Effector memory CD4-positive, alpha-beta T cell (primary cell): ENCODE measurements at regions not wholly inside any gene's neighbourhood (a gene's known extent, or its start where the extent isn't known, plus 50 kb on each side); places are given as distances from the start of the nearest gene placed in this dataset.

Experiments used
- DNase-seq, 3 donors: peaks; one replicate each; pipeline ENCODE4 v3.0.0-alpha.2; 2020
- H3K27ac ChIP-seq: 2 replicates; pipeline ENCODE4 v1.7.0; 2013; ENCODE audit warnings: mild to moderate bottlenecking, low read length, moderate library complexity; ENCODE audit not compliant: insufficient read depth, poor library complexity, severe bottlenecking
- H3K27me3 ChIP-seq: replicated peaks from 2 replicates; pipeline ENCODE4 v1.7.0; 2013; ENCODE audit warnings: mild to moderate bottlenecking, low read length; ENCODE audit not compliant: insufficient read depth, control insufficient read depth, poor library complexity, severe bottlenecking
- H3K36me3 ChIP-seq: 2 replicates; pipeline ENCODE4 v1.7.0; 2013; ENCODE audit warnings: mild to moderate bottlenecking, low read length, moderate library complexity; ENCODE audit not compliant: control insufficient read depth, insufficient read depth
- H3K4me1 ChIP-seq: 2 replicates; pipeline ENCODE4 v1.7.0; 2013; ENCODE audit warnings: low read length, mild to moderate bottlenecking; ENCODE audit not compliant: control insufficient read depth, insufficient read depth, poor library complexity, severe bottlenecking
- H3K4me3 ChIP-seq: 2 replicates; pipeline ENCODE4 v1.7.0; 2013; ENCODE audit warnings: low read length, low read depth, mild to moderate bottlenecking; ENCODE audit not compliant: insufficient read depth, poor library complexity, severe bottlenecking
- H3K9me3 ChIP-seq: 2 replicates; pipeline ENCODE4 v1.7.0; 2013; ENCODE audit warnings: mild to moderate bottlenecking, low read length, moderate library complexity; ENCODE audit not compliant: control insufficient read depth

- Histone ChIP-seq H3K36me3 (no peaks in the 10 kb centered on the region), H3K4me3 (no peak overlapping the region), H3K27ac (no peak overlapping the region), H3K27me3 (no peaks in the 10 kb centered on the region), H3K9me3 (no peaks in the 10 kb centered on the region), H3K4me1 (no peaks in the 10 kb centered on the region)
- DNase-seq, result no peak
Observed at GRCh38 chr12:60071759-60072191, 475.9 kb downstream of the SLC16A7 start.

DNA sequence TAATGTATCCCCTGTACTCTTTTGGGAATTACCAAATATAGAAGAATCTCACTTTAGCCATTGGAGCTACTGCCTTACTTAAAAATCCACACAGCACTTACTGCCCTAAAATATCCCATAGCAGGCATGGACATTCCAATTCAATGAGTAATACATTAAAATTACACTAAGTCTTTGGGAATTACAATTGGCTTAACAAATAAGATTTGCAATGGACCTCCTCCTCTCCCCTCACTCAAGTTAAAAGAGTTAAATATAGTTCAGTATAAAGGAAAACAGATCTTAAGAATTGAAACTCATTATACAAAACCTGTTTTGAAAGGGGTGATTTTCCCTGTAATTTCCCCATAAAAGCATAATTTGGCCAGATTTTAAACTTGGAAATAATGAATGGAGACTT, 477.1 kb downstream of the SLC16A7 start:
- DNase-seq, result no peak
- H3K9me3 ChIP-seq, result no peaks in the 10 kb centered on the region
- no peak overlapping the region for H3K27ac ChIP-seq
- no peaks in the 10 kb centered on the region for H3K36me3 ChIP-seq
- H3K27me3 ChIP-seq, result no peaks in the 10 kb centered on the region
- H3K4me3 ChIP-seq, result no peak overlapping the region
- no peaks in the 10 kb centered on the region for H3K4me1 ChIP-seq

DNA sequence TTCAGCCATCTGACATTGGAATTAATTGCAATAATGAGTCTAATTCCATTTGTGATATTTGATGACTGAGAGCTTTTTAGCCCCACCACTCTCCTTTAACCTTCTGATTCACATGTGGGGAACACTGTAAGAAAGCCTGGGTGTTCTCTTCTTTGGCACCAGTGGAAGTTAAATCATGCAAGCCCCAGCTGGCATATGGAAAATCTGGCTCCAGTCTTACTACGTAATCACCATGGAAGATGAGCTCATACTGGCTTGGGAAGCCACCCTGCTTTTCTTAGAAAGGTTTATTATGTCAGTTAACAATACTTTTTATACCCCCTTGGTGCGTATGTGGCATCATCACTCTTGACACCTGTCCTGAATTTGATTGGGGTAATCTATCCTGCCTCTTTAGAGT, 479.3 kb downstream of the SLC16A7 start:
- Histone ChIP-seq H3K27ac (no peak overlapping the region), H3K4me3 (no peak overlapping the region), H3K9me3 (no peaks in the 10 kb centered on the region), H3K36me3 (no peaks in the 10 kb centered on the region), H3K4me1 (no peaks in the 10 kb centered on the region), H3K27me3 (no peaks in the 10 kb centered on the region)
- no peak for DNase-seq

- DNase-seq, result no peak
Observed at GRCh38 chr12:60078026-60078425, 482.2 kb downstream of the SLC16A7 start.

GRCh38 chr12:60093428-60093827, 497.6 kb downstream of the SLC16A7 start:
- H3K4me3 ChIP-seq, result no peak overlapping the region
- no peaks in the 10 kb centered on the region for H3K4me1 ChIP-seq
- DNase-seq, result no peak
- H3K27me3 ChIP-seq, result no peaks in the 10 kb centered on the region
- no peak overlapping the region for H3K27ac ChIP-seq
- no peaks in the 10 kb centered on the region for H3K9me3 ChIP-seq
- H3K36me3 ChIP-seq, result no peaks in the 10 kb centered on the region

More at GRCh38 chr12:60078026-60078425, 482.2 kb downstream of the SLC16A7 start:
- no peaks in the 10 kb centered on the region for H3K27me3 ChIP-seq
- no peaks in the 10 kb centered on the region for H3K4me1 ChIP-seq
- H3K27ac ChIP-seq, result no peak overlapping the region
- H3K9me3 ChIP-seq, result no peaks in the 10 kb centered on the region
- no peaks in the 10 kb centered on the region for H3K36me3 ChIP-seq
- H3K4me3 ChIP-seq, result no peak overlapping the region

GRCh38 chr12:60094436-60094835, 498.6 kb downstream of the SLC16A7 start:
- Histone ChIP-seq H3K9me3 (no peaks in the 10 kb centered on the region), H3K27ac (no peak overlapping the region), H3K4me3 (no peak overlapping the region), H3K4me1 (no peaks in the 10 kb centered on the region), H3K27me3 (no peaks in the 10 kb centered on the region), H3K36me3 (no peaks in the 10 kb centered on the region)
- DNase-seq, result no peak

DNA sequence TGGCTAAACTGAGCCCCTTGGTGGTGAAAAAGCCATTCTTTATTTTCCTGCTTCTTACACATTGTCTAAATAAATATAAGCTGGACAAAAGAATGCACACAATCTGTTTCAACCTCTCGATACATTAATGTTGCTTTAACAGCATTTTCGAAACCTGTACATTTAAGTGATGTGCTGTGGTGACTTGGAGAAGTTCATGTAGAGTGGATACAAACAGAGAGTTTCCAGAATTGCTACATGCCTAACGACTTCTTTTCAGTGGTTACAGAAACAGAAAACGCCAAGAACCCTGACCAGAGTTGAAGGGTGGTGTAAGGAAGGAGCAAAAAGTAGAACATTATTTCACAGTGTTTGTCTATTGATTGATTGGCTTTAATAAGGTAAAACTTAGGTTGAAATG, 500.9 kb downstream of the SLC16A7 start:
- no peaks in the 10 kb centered on the region for H3K27me3 ChIP-seq
- H3K4me3 ChIP-seq, result no peak overlapping the region
- no peaks in the 10 kb centered on the region for H3K4me1 ChIP-seq
- no peak for DNase-seq
- H3K36me3 ChIP-seq, result no peaks in the 10 kb centered on the region
- no peak overlapping the region for H3K27ac ChIP-seq
- H3K9me3 ChIP-seq, result no peaks in the 10 kb centered on the region

DNA sequence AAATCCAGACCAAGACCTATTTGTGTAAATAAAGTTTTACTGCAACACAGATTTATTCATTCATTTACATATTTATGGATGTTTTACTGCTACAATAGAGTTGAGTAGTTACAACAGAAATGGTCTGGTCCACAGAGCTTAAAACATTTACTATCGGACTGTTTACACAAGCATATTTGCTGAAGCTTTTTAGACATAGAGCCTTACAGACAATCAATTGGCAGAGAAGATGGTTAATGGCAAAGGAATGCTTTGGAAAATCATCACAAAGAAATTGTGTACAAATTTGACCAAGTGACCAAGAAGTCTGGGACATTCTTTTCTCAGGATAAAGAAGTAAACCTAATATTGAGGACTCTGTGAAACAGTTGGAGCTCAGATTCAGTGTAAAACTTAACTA, 504.3 kb downstream of the SLC16A7 start:
- Histone ChIP-seq H3K27me3 (no peaks in the 10 kb centered on the region), H3K36me3 (no peaks in the 10 kb centered on the region), H3K9me3 (no peaks in the 10 kb centered on the region), H3K4me3 (no peak overlapping the region), H3K27ac (no peak overlapping the region), H3K4me1 (no peaks in the 10 kb centered on the region)
- DNase-seq, result no peak

GRCh38 chr12:60100852-60101251, 505.0 kb downstream of the SLC16A7 start:
- H3K9me3 ChIP-seq, result no peaks in the 10 kb centered on the region
- no peaks in the 10 kb centered on the region for H3K4me1 ChIP-seq
- no peaks in the 10 kb centered on the region for H3K27me3 ChIP-seq
- H3K27ac ChIP-seq, result no peak overlapping the region
- no peak overlapping the region for H3K4me3 ChIP-seq
- DNase-seq, result no peak
- no peaks in the 10 kb centered on the region for H3K36me3 ChIP-seq

- Histone ChIP-seq H3K36me3 (no peaks in the 10 kb centered on the region), H3K4me1 (no peaks in the 10 kb centered on the region), H3K27me3 (no peaks in the 10 kb centered on the region), H3K4me3 (no peak overlapping the region), H3K9me3 (no peaks in the 10 kb centered on the region), H3K27ac (no peak overlapping the region)
- DNase-seq, result no peak
Observed at GRCh38 chr12:60101715-60102114, 505.9 kb downstream of the SLC16A7 start.

DNA sequence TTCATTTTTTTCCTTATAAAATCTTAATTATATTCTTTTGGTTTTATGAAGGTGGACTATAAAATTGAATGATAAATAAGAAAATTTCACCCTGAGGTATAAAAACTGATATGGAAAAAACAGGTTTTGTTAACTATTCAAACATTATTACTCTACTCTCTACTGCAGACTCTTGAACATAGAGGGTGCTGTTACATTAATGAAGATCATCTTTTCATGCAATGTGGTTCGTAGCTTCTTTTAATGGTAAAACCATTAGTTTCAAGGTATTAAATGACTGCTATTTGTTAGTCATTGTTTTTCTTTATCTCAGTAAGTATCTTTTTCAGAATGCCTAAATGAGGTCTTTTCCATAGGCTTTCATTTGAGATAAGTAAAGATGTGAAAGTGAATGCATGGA, 510.4 kb downstream of the SLC16A7 start:
- Histone ChIP-seq H3K9me3 (no peaks in the 10 kb centered on the region), H3K27me3 (no peaks in the 10 kb centered on the region), H3K4me3 (no peak overlapping the region), H3K4me1 (no peaks in the 10 kb centered on the region), H3K36me3 (no peaks in the 10 kb centered on the region), H3K27ac (no peak overlapping the region)
- no peak for DNase-seq
